GM23338 (cell line): ENCODE measurements at regions not wholly inside any gene's neighbourhood (a gene's known extent, or its start where the extent isn't known, plus 50 kb on each side); places are given as distances from the start of the nearest gene placed in this dataset.

Experiments used
- ATAC-seq: fragments of 200-7000 bp; cut with Tn5 transposase; 3 replicates; pipeline ENCODE4 v1.9.1; 2020
- DNase-seq: peaks from one replicate; pipeline ENCODE4 v3.0.0-alpha.2; 2015; ENCODE audit warnings: low spot score
- H2AFZ ChIP-seq: fragments of 200-600 bp; sonication (generic); 2 replicates; pipeline ENCODE4 v1.8.0; 2016; ENCODE audit warnings: antibody characterized with exemption, mild to moderate bottlenecking, moderate library complexity
- H3F3A ChIP-seq: fragments of 200-600 bp; sonication (generic); replicated peaks from 2 replicates; pipeline ENCODE4 v1.8.0; 2017; ENCODE audit warnings: antibody characterized with exemption, mixed run types, low read depth
- H3K27ac ChIP-seq: fragments of 200-600 bp; sonication (generic); 2 replicates; pipeline ENCODE4 v1.6.1; 2016; ENCODE audit warnings: low read depth
- H3K27me3 ChIP-seq: fragments of 200-600 bp; sonication (generic); 2 replicates; pipeline ENCODE4 v1.8.0; 2016; ENCODE audit warnings: mild to moderate bottlenecking, mixed run types, moderate library complexity; ENCODE audit not compliant: insufficient read depth
- H3K36me3 ChIP-seq: fragments of 200-600 bp; sonication (generic); 2 replicates; pipeline ENCODE4 v1.8.0; 2016; ENCODE audit warnings: mild to moderate bottlenecking; ENCODE audit not compliant: insufficient read depth
- H3K4me1 ChIP-seq: fragments of 200-600 bp; sonication (generic); 2 replicates; pipeline ENCODE4 v1.8.0; 2016; ENCODE audit warnings: mild to moderate bottlenecking, moderate library complexity; ENCODE audit not compliant: insufficient read depth
- H3K4me2 ChIP-seq: fragments of 200-600 bp; sonication (generic); 2 replicates; pipeline ENCODE4 v1.7.1; 2017; ENCODE audit warnings: mixed run types
- H3K4me3 ChIP-seq: fragments of 200-600 bp; sonication (generic); 2 replicates; pipeline ENCODE4 v1.6.1; 2016; ENCODE audit warnings: mixed run types
- H3K79me2 ChIP-seq: fragments of 200-600 bp; sonication (generic); replicated peaks from 2 replicates; pipeline ENCODE4 v1.8.0; 2017; ENCODE audit warnings: mild to moderate bottlenecking; ENCODE audit not compliant: insufficient read depth
- H3K9me2 ChIP-seq: fragments of 200-600 bp; sonication (generic); 2 replicates; pipeline ENCODE4 v1.8.0; 2017; ENCODE audit not compliant: insufficient read depth
- H4K20me1 ChIP-seq: fragments of 200-600 bp; sonication (generic); replicated peaks from 2 replicates; pipeline ENCODE4 v1.8.0; 2017; ENCODE audit warnings: mild to moderate bottlenecking; ENCODE audit not compliant: insufficient read depth
- H3K27ac Mint-ChIP-seq: 2 replicates; pipeline ENCODE4 v1.8.0; 2020; ENCODE audit warnings: inconsistent platforms, mild to moderate bottlenecking, moderate library complexity, mixed read lengths
- H3K27me3 Mint-ChIP-seq: 3 replicates; pipeline ENCODE4 v1.8.0; 2022; ENCODE audit warnings: low read depth, mild to moderate bottlenecking, moderate library complexity, mixed read lengths, inconsistent platforms; ENCODE audit not compliant: insufficient read depth, poor library complexity
- H3K36me3 Mint-ChIP-seq: 3 replicates; pipeline ENCODE4 v1.8.0; 2021; ENCODE audit warnings: low read depth, mild to moderate bottlenecking, inconsistent platforms, moderate library complexity, mixed read lengths
- H3K4me1 Mint-ChIP-seq: 3 replicates; pipeline ENCODE4 v1.8.0; 2020; ENCODE audit warnings: mild to moderate bottlenecking, inconsistent platforms, mixed read lengths
- H3K4me3 Mint-ChIP-seq: 3 replicates; pipeline ENCODE4 v1.8.0; 2021; ENCODE audit warnings: moderate library complexity, mild to moderate bottlenecking, inconsistent platforms, mixed read lengths
- H3K9me3 Mint-ChIP-seq: 3 replicates; pipeline ENCODE4 v1.8.0; 2020; ENCODE audit warnings: moderate library complexity, mild to moderate bottlenecking, inconsistent platforms, mixed read lengths
- CREB1 ChIP-seq: fragments of 250-450 bp; sonication (Bioruptor Pico); IDR thresholded peaks from 2 replicates; pipeline ENCODE4 v1.5.0; 2020; ENCODE audit warnings: low read depth, mild to moderate bottlenecking, moderate library complexity
- EZH2 ChIP-seq: fragments of 200-600 bp; sonication (generic); IDR thresholded peaks from one replicate; pipeline ENCODE4 v1.8.0; 2017; ENCODE audit warnings: antibody characterized with exemption, mild to moderate bottlenecking, low read depth; ENCODE audit not compliant: unreplicated experiment
- EZH2phosphoT487 ChIP-seq: fragments of 200-600 bp; sonication (generic); IDR thresholded peaks from one replicate; pipeline ENCODE4 v1.8.1; 2018; ENCODE audit warnings: antibody characterized with exemption; ENCODE audit not compliant: unreplicated experiment
- JUNB ChIP-seq: IDR thresholded peaks from one replicate; pipeline ENCODE4 v1.6.1; 2016; ENCODE audit warnings: antibody characterized with exemption; ENCODE audit not compliant: unreplicated experiment
- NANOG ChIP-seq: IDR thresholded peaks from 2 replicates; pipeline ENCODE4 v1.6.1; 2016; ENCODE audit warnings: antibody characterized with exemption, borderline replicate concordance
- POLR2AphosphoS5 ChIP-seq: IDR thresholded peaks from 2 replicates; pipeline ENCODE4 v1.6.1; 2016; ENCODE audit warnings: antibody characterized with exemption, low read depth
- STAT1 ChIP-seq: IDR thresholded peaks from one replicate; pipeline ENCODE4 v1.6.1; 2016; ENCODE audit warnings: antibody characterized with exemption; ENCODE audit not compliant: unreplicated experiment
- ZNF114 ChIP-seq: fragments of 250-450 bp; sonication (Bioruptor Pico); IDR thresholded peaks from 2 replicates; pipeline ENCODE4 v1.5.0; 2020; ENCODE audit warnings: mild to moderate bottlenecking, moderate library complexity
- ZNF331 ChIP-seq: fragments of 250-450 bp; sonication (Bioruptor Pico); IDR thresholded peaks from 2 replicates; pipeline ENCODE4 v1.5.0; 2020; ENCODE audit warnings: low read depth, mild to moderate bottlenecking, moderate library complexity
- TF ChIP-seq, protein P1 (sequence below): IDR thresholded peaks from one replicate; pipeline ENCODE4 v1.6.1; 2018; ENCODE audit warnings: antibody characterized with exemption; ENCODE audit not compliant: unreplicated experiment
- TF ChIP-seq, protein P2 (sequence below): IDR thresholded peaks from 2 replicates; pipeline ENCODE4 v1.6.1; 2016; ENCODE audit warnings: antibody characterized with exemption
- TF ChIP-seq, protein P3 (sequence below), 2 experiments: fragments of 200-600 bp in 1 of 2; sonication (generic) in 1 of 2; conservative IDR thresholded peaks; 2 replicates each; pipeline versions ENCODE4 v1.5.1 to v1.6.1; 2016 to 2017; ENCODE audit warnings: antibody characterized with exemption in 2 of 2, low read depth in 2 of 2, mild to moderate bottlenecking in 2 of 2, moderate library complexity in 1 of 2
- TF ChIP-seq, protein P4 (sequence below): fragments of 250-450 bp; sonication (Bioruptor Pico); IDR thresholded peaks from 2 replicates; pipeline ENCODE4 v1.5.0; 2020; ENCODE audit warnings: mild to moderate bottlenecking, moderate library complexity

DNA sequence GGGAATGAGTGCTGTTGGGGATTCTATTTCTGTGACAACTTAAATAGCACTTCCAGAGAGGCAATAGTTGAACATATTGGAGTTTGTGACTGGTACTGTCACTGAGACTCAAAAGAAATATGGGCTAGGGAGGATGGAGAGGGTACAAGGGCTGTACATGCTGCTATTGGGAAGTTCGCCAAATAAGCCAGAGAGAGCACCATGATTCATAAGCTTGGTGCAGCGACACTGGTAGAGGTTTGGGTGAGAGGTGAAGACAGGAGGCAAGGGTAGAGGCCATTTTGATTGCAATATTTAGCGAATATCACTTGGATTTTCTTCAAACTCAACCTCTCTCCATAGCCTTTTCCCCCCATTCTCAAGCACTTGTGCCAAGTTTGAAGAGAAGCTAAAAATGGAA is 214.3 kb downstream of the OGFRL1 start (continued):
- TF ChIP-seq, protein P1, sequence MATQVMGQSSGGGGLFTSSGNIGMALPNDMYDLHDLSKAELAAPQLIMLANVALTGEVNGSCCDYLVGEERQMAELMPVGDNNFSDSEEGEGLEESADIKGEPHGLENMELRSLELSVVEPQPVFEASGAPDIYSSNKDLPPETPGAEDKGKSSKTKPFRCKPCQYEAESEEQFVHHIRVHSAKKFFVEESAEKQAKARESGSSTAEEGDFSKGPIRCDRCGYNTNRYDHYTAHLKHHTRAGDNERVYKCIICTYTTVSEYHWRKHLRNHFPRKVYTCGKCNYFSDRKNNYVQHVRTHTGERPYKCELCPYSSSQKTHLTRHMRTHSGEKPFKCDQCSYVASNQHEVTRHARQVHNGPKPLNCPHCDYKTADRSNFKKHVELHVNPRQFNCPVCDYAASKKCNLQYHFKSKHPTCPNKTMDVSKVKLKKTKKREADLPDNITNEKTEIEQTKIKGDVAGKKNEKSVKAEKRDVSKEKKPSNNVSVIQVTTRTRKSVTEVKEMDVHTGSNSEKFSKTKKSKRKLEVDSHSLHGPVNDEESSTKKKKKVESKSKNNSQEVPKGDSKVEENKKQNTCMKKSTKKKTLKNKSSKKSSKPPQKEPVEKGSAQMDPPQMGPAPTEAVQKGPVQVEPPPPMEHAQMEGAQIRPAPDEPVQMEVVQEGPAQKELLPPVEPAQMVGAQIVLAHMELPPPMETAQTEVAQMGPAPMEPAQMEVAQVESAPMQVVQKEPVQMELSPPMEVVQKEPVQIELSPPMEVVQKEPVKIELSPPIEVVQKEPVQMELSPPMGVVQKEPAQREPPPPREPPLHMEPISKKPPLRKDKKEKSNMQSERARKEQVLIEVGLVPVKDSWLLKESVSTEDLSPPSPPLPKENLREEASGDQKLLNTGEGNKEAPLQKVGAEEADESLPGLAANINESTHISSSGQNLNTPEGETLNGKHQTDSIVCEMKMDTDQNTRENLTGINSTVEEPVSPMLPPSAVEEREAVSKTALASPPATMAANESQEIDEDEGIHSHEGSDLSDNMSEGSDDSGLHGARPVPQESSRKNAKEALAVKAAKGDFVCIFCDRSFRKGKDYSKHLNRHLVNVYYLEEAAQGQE: no peak
- TF ChIP-seq ZNF331 (CRISPR knock-in tag) (no peak), JUNB (no peak)

DNA sequence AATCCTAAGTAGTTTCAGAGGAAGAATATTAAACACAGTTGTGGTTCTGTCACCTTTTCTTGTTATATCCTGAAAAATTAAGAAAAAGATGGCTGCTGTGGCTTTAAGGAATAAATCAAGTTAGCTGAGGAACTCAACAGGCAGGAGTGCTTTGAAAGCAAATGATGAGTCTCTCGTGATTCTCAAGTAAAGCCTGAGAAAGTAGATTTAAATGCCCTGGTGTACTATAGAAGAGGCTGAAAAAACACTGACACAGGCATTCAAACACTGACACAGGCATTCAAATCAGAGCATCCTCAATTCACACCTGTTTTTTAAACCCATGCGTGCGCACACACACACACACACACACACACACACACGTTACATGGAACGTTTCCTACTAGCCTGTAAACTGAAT is 218.6 kb downstream of the OGFRL1 start:
- Mint-ChIP-seq H3K4me1 (peaks cover 4% of the 10 kb centered on the region; the same call in 2 of the 3 replicates), H3K4me3 (no peak overlapping the region), H3K9me3 (no peaks in the 10 kb centered on the region), H3K27me3 (no peaks in the 10 kb centered on the region), H3K36me3 (no peaks in the 10 kb centered on the region), H3K27ac (no peak overlapping the region)
- Histone ChIP-seq H3K36me3 (no peaks in the 10 kb centered on the region), H2AFZ (peak overlapping the region; percentile 47; the same call in 1 of the 2 replicates), H3K79me2 (no peaks in the 10 kb centered on the region), H3K27ac (no peak overlapping the region), H4K20me1 (no peaks in the 10 kb centered on the region), H3K9me2 (no peaks in the 10 kb centered on the region; the same call in 1 of the 2 replicates), H3K4me3 (no peak overlapping the region), H3F3A (no peaks in the 10 kb centered on the region), H3K4me2 (no peak overlapping the region), H3K4me1 (no peaks in the 10 kb centered on the region), H3K27me3 (no peaks in the 10 kb centered on the region)
- ATAC-seq: no peak
- DNase-seq: no peak
- TF ChIP-seq STAT1: no peak
- TF ChIP-seq, protein P2, sequence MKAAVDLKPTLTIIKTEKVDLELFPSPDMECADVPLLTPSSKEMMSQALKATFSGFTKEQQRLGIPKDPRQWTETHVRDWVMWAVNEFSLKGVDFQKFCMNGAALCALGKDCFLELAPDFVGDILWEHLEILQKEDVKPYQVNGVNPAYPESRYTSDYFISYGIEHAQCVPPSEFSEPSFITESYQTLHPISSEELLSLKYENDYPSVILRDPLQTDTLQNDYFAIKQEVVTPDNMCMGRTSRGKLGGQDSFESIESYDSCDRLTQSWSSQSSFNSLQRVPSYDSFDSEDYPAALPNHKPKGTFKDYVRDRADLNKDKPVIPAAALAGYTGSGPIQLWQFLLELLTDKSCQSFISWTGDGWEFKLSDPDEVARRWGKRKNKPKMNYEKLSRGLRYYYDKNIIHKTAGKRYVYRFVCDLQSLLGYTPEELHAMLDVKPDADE: no peak
- TF ChIP-seq EZH2phosphoT487: no peak
- TF ChIP-seq, protein P3, sequence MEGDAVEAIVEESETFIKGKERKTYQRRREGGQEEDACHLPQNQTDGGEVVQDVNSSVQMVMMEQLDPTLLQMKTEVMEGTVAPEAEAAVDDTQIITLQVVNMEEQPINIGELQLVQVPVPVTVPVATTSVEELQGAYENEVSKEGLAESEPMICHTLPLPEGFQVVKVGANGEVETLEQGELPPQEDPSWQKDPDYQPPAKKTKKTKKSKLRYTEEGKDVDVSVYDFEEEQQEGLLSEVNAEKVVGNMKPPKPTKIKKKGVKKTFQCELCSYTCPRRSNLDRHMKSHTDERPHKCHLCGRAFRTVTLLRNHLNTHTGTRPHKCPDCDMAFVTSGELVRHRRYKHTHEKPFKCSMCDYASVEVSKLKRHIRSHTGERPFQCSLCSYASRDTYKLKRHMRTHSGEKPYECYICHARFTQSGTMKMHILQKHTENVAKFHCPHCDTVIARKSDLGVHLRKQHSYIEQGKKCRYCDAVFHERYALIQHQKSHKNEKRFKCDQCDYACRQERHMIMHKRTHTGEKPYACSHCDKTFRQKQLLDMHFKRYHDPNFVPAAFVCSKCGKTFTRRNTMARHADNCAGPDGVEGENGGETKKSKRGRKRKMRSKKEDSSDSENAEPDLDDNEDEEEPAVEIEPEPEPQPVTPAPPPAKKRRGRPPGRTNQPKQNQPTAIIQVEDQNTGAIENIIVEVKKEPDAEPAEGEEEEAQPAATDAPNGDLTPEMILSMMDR (conservative IDR thresholded peaks at IDR 0.05; ENCODE audit: low read depth in 2 of 2): no peak
- no peak for TF ChIP-seq POLR2AphosphoS5
- TF ChIP-seq, protein P4, sequence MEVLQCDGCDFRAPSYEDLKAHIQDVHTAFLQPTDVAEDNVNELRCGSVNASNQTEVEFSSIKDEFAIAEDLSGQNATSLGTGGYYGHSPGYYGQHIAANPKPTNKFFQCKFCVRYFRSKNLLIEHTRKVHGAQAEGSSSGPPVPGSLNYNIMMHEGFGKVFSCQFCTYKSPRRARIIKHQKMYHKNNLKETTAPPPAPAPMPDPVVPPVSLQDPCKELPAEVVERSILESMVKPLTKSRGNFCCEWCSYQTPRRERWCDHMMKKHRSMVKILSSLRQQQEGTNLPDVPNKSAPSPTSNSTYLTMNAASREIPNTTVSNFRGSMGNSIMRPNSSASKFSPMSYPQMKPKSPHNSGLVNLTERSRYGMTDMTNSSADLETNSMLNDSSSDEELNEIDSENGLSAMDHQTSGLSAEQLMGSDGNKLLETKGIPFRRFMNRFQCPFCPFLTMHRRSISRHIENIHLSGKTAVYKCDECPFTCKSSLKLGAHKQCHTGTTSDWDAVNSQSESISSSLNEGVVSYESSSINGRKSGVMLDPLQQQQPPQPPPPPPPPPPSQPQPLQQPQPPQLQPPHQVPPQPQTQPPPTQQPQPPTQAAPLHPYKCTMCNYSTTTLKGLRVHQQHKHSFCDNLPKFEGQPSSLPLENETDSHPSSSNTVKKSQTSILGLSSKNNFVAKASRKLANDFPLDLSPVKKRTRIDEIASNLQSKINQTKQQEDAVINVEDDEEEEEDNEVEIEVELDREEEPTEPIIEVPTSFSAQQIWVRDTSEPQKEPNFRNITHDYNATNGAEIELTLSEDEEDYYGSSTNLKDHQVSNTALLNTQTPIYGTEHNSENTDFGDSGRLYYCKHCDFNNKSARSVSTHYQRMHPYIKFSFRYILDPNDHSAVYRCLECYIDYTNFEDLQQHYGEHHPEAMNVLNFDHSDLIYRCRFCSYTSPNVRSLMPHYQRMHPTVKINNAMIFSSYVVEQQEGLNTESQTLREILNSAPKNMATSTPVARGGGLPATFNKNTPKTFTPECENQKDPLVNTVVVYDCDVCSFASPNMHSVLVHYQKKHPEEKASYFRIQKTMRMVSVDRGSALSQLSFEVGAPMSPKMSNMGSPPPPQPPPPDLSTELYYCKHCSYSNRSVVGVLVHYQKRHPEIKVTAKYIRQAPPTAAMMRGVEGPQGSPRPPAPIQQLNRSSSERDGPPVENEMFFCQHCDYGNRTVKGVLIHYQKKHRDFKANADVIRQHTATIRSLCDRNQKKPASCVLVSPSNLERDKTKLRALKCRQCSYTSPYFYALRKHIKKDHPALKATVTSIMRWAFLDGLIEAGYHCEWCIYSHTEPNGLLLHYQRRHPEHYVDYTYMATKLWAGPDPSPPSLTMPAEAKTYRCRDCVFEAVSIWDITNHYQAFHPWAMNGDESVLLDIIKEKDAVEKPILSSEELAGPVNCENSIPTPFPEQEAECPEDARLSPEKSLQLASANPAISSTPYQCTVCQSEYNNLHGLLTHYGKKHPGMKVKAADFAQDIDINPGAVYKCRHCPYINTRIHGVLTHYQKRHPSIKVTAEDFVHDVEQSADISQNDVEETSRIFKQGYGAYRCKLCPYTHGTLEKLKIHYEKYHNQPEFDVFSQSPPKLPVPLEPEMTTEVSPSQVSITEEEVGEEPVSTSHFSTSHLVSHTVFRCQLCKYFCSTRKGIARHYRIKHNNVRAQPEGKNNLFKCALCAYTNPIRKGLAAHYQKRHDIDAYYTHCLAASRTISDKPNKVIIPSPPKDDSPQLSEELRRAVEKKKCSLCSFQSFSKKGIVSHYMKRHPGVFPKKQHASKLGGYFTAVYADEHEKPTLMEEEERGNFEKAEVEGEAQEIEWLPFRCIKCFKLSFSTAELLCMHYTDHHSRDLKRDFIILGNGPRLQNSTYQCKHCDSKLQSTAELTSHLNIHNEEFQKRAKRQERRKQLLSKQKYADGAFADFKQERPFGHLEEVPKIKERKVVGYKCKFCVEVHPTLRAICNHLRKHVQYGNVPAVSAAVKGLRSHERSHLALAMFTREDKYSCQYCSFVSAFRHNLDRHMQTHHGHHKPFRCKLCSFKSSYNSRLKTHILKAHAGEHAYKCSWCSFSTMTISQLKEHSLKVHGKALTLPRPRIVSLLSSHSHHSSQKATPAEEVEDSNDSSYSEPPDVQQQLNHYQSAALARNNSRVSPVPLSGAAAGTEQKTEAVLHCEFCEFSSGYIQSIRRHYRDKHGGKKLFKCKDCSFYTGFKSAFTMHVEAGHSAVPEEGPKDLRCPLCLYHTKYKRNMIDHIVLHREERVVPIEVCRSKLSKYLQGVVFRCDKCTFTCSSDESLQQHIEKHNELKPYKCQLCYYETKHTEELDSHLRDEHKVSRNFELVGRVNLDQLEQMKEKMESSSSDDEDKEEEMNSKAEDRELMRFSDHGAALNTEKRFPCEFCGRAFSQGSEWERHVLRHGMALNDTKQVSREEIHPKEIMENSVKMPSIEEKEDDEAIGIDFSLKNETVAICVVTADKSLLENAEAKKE (CRISPR knock-in tag): no peak
- no peak for TF ChIP-seq ZNF114 (CRISPR knock-in tag)
- no peak for TF ChIP-seq NANOG
- no peak for TF ChIP-seq JUNB
- no peak for TF ChIP-seq ZNF331 (CRISPR knock-in tag)
- TF ChIP-seq CREB1 (CRISPR knock-in tag): no peak
- no peak for TF ChIP-seq EZH2
